GM21447 (cell line): ENCODE measurements at regions not wholly inside any gene's neighbourhood (a gene's known extent, or its start where the extent isn't known, plus 50 kb on each side); places are given as distances from the start of the nearest gene placed in this dataset.
"Not testable (repeated sequence)": the region's sequence is repeated elsewhere in the genome, so short reads cannot be mapped to it uniquely, and the experiment has no call there.

Source experiments
- ATAC-seq: cut with Tn5 transposase; IDR thresholded peaks from one replicate; pipeline ENCODE4 v1.9.1; 2021; ENCODE audit not compliant: unreplicated experiment

- no peak for ATAC-seq
Observed at GRCh38 chr4:31241504-31242106, 521.4 kb downstream of the PCDH7 start.

DNA sequence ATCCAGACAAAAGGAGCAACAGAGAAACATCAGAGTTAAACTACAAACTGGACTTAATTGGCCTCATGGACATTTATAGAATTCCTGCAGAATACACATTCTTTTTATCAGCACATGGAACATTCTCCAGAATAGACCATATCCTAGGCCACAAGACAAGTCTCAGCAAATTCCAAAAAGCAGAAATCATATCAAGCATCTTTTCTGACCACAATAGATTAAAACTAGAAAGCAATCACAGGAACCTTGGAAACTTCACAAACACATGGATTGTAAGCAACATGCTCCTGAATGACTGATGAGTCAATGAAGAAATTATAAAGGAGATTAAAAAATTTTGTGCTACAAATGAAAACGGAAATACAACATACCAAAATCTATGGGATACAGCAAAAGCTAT is 526.7 kb downstream of the PCDH7 start:
- no peak for ATAC-seq

DNA sequence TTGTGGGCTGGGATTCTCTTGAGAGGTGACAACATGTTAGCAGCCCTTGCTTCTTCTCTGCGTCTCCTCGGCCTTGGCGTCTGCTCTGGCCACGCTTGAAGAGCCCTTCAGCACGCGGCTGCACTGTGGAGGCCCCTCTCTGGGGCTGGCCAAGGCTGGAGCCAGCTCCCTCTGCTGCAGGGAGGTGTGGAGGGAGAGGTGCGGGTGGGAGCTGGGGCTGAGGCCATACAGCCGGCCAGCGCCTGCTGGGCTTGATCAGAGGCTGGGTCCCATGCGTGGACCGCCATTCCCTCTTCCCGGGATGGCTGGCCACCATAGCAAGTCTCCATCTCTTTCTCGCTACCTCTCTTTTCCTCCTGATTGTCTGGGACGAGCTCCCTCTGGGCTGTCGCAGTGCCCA is 539.0 kb downstream of the PCDH7 start:
- ATAC-seq, result no peak

DNA sequence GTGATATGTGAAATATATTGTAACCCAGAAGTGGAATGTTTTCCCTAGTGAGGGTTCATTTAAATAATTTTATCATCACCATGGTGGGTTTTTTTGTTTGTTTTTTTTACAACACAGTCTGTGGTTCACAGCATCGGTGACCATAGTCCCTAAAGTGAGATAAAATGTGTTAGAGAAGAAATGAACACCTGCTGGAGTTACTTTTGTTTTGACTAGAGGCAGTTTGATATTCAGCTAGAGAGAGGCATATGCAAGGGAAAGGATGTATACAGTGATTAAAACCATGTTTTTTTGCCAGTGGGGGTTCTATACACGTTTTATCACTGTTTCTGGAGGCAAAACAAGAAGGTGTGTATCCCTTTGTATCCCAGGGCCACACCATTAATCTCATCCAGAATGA is 541.5 kb downstream of the PCDH7 start:
- no peak for ATAC-seq

- ATAC-seq, result not testable (repeated sequence)
Observed at GRCh38 chr4:31266094-31266493, 545.9 kb downstream of the PCDH7 start.

DNA sequence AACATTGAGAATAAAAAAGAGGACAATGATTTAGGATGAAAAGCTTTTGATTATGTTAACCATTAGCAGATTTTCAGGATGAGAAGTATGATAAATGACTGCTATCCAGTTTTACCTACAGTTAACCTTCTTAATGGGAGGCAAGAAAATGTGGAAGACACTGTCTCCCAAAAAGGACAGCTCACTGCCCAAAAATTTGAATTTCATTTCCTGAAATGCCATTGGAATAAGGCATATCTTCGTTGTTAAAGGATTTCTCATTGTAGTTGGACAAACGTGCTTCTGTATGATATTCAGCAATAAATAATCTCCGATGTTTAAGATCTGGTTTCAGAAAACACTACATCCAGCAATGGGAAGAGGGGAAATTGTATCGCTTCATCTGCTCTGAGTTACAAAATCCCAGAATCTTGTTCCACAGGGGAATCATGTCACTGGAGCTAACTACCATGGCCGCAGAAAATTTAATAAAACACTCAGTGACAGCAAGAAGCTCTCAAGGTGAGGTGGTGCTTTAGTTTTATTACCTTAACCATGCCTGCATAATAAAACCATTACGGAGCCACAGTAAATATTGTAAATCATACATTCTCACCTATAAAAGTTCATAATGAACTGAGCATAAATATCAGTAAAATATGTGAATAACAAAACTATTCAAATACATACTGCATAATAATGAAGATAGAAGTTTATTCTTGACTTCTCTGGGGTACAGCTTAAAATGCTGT is 552.3 kb downstream of the PCDH7 start:
- ATAC-seq, result no peak

DNA sequence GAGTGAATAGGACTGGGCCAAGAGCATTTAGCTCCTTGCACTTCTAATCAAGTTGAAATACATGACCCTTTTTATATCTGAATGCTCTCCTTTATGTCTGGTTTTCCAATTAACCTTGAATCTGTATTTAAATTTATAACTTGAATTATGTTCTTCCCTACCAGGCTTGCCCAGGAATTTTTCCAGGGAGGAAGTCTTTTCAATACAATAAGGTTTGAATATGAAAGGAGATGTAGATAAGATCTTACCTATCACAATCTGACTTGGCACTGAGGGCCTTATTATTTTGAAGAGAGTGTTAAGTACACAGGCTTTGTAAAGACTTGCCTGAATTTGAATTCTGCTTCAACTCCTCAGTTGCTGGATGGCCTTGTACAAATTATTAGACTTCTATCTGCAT is 555.7 kb downstream of the PCDH7 start:
- no peak for ATAC-seq

GRCh38 chr4:31283679-31284078 is 563.5 kb downstream of the PCDH7 start:
- ATAC-seq, result no peak

DNA sequence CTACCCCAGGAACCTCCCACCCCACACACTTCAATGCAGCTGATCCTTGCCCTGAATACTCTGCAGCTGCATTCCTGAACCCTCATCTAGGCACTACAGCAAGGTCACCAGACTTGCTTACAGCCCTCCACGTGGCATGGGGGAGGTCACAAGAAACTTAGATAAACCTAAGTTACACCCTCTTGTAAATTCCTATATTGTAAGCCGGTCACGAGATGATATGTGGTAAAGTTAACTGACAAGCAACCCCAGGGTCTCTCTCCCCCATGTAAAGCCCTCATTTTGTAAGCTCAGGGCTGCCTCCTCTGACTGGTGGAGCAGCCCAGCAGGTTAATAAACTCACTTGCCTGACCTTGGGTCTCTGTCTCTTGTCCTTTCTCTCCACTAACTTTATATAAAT is 570.7 kb downstream of the PCDH7 start:
- no peak for ATAC-seq

DNA sequence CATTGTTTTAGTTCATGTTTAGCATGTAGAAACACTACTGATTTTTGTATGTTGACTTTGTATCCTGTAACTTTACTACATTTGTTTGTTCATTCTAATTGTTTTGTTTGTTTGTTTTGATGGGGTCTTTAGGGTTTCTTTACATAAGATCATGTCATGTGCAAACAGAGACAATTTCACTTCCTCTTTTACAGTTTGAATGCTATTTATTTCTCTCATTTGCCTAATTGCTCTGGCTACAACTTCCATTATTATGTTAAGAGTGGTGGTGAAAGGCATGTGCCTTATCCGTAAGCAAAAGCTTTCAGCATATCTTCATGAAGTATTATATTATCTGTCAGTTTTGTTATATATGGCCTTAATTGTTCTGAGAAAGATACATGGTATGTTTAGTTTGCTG is 571.1 kb downstream of the PCDH7 start:
- peak; percentile 70 for ATAC-seq

DNA sequence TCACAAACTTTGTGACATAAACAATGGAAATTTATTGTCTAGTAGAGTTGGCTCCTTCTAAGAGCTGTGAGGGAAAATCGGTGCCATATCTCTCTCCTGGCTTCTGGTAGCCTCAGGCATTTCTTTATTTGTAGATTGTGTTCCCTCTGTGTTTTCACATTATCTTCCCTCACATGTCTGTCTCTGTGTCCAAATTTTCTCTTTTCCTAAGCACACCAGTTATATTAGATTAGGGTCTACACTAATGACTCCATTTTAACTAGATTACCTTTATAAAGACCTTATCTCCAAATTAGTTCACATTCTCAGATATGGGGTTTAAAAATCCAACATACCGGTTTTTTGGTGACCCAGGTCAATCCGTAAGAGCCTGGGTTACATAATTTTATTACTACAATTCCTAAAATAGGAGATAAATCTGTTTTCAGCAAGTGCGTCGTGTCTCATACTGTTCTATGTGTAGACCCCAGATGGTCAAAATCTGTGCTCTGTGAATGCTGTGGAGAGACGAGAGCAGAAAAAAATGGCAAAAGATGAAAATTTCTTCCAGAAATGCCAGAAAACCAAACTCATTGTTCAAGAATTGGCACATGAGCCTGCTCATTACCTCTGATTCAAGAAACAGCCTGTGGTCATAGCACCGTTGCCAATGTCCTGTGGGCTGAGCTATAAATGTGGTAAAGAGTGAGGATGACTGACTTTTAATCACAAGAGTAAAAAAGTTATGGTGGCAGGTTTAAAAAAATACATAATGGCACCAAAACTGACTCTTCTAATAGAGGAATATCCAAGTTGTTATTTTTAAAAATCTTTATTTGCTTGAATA is 574.7 kb downstream of the PCDH7 start:
- ATAC-seq, result no peak

DNA sequence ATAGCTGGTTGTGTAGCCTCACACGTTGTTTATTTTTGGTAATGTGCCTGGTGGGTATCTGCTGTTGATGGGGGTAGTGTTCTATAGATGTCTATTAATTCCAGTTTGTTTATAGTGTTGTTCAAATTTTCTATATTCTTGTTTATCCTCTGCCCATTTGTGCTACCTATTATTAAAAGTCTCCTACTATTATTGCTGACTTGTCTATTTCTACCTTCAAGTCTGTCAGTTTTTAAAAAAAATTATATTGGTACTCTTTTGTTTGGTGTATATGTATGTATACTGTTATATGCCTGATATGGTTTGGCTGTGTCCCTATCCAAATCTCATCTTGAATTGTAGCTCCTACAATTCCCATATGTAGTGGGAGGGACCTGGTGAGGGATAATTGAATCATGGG is 578.6 kb downstream of the PCDH7 start:
- ATAC-seq, result no peak

DNA sequence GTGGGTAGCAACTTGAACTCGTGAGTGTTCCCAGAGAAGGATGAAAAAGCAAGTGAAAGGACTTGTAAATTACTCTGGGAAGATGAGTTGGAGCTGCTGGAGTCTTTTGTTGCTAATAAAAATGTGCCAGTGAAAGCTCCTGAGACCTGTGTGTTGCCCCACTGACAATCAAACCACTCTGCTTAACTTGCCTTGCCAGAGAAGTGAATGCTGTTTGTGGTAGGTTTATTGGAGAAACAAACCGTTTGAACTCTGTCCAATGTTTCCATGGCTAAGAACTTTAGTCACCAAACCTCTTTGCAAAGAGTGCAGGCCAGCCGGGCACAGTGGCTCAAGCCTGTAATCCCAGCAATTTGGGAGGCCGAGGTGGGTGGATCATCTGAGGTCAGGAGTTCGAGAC is 586.9 kb downstream of the PCDH7 start:
- no peak for ATAC-seq

GRCh38 chr4:31324814-31325213 is 604.6 kb downstream of the PCDH7 start:
- no peak for ATAC-seq

- ATAC-seq, result no peak
Observed at GRCh38 chr4:31325300-31325699, 605.1 kb downstream of the PCDH7 start.

GRCh38 chr4:31327031-31327430 is 606.9 kb downstream of the PCDH7 start:
- ATAC-seq, result no peak

- ATAC-seq, result no peak
Observed at GRCh38 chr4:31328932-31329331, 608.8 kb downstream of the PCDH7 start.

DNA sequence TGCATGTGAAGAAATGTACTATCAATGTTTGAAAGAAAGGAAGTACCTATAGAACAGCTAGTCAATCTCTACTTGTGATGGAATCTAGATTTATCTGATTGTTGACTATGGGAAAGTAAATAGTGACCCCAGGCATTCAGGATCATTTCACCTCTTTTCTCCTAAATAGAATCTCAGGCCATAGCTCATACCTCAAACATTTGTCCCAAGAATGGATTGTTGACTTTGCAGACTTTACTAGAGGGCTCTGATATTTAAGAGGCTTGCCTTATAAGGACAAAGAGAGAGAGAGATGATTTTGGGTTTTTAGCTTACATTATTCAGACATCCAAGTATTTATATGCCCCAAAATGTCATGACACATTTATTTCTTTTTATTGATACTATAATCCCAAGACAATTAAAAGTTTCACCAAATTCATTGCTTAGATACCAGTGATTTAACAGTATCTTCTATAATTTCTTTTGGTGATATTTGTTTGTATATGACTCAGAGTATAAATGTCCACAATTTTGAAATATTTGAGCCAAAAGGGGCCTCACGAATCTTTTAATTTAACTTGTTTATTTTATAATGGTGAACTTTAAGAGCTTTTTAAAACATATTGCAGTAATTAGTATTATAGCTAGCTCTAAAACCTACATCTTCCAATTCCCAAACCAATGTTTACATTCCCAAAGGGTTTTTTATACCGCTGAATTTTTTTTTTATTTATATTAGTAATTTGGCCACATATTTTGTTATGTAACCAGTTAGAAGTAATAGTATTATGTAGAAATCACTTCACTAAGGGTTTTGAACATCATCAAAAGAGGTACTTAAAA is 614.1 kb downstream of the PCDH7 start:
- ATAC-seq, result no peak

GRCh38 chr4:31338000-31338399 is 617.8 kb downstream of the PCDH7 start:
- no peak for ATAC-seq

DNA sequence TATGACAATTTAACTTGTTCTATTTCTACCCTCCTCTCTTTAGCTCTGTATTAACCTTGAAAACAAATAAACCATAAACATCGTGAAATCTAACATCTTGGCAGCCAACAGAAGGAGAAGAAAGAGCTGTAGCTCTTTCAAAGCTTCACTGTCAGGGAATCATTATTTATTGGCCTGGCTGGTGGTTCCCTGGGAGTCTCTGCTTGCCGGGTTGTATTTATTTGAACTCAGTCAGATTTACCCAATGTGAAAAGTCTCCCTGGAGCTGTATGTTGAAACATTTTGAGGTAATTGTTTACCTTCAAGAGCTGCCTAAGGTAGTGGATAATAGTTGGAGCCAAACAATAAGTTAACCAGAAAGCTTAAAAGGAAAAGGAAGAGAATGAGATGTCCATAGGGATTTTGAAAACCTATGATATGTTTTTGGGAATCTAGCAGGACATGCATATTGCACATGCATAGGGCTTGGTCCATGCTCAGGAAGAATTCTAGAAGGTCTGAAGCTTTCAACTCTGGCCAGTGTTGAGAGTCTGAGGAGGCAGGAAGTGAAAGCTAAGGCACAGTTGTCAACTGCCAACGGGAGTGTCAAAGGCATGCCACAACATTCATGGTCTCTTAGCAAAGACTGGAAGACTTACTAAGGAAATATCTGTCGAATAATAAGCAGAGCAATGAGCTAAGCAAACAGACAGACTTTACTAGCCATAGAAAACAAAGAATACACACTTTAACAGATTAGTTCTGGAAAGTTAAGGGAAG is 621.6 kb downstream of the PCDH7 start:
- no peak for ATAC-seq
